ENCODE measurements at regions not wholly inside any gene's neighbourhood (a gene's known extent, or its start where the extent isn't known, plus 50 kb on each side); places are given as distances from the start of the nearest gene placed in this dataset.

DNA sequence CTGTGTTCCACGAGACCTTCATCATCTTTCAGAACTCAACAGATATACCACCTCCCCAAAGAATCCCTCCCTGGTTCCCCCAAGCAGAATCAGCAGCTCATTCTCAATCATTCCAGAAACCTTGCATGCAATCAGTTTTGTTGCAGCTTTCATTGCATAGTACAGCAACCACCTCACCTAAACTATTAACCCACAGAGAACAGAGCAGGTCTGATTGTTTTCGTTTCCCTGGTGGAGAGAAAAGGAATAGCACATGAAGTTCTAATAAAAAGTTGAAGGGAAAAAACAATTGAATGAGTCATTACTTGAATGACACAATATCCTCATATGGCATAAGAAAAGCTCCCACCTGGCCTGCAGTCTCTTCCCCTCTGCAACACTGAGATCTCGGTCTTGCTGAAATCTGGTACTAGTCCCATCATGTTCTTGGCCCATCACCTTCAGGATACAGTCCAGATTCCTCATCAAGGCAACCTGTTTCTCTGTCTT, 147.1 kb upstream of the GDF10 start:
- intact Hi-C loops (cut with DNase I; ENCODE audit: low total_unique reads) = no loop called here
- no peak for DNase-seq
- no peaks in the 10 kb centered on the region for H3K27me3 ChIP-seq
- H3K4me3 ChIP-seq = no peak overlapping the region
- H3K4me1 ChIP-seq = no peaks in the 10 kb centered on the region
- no peaks in the 10 kb centered on the region for H3K36me3 ChIP-seq
- no peak for TF ChIP-seq POLR2A (IDR thresholded peaks at IDR 0.05)
- no peak for TF ChIP-seq CTCF (IDR thresholded peaks at IDR 0.05)
- no peak overlapping the region for H3K27ac ChIP-seq
- peaks cover 0 to 5% of the 10 kb centered on the region in 2 donors for H3K9me3 ChIP-seq

DNA sequence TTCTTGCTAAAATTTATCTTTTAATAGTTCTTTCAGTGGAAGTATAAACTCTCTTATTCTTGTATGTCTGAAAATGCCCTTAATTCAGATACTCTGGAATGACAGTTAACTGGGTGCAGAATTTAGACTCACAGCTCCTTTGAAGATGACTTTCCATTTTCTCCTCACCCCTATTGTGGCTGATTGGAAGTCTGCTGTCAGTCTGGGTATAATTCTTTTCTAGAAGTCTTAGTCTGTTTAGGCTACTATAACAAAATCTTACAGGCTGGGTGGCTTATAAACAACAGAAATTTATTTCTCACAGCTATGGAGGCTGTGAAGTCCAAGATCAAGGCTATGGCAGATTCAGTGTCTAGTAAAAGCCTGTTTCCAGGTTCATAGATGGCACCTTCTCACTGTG, 145.2 kb upstream of the GDF10 start:
- Histone ChIP-seq H3K27ac (no peak overlapping the region), H3K9me3 (peaks cover 0 to 5% of the 10 kb centered on the region in 2 donors), H3K36me3 (no peaks in the 10 kb centered on the region), H3K4me3 (no peak overlapping the region), H3K27me3 (no peaks in the 10 kb centered on the region), H3K4me1 (no peaks in the 10 kb centered on the region)
- DNase-seq = no peak
- TF ChIP-seq POLR2A (IDR thresholded peaks at IDR 0.05) (no peak), CTCF (IDR thresholded peaks at IDR 0.05) (no peak)
- intact Hi-C loops (cut with DNase I; ENCODE audit: low total_unique reads) = no loop called here

DNA sequence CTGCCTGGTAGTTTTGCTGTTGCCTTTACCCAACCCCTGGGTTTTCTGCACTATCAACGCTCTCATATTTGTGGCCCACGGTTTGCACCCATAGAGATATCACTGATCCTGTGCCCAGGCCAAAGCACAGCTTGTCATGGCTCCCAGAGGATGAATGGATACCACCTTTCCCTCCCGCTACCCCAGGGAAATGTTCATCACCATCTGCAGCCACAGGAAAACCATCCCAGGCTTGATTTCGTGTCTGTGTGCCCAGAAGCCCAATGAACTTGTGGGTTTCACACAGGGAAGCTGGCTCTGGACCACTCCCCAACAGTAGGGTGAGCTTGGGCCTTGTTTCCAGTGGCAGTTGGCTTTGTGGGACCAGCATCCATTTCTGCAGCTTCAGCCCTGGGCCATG, 143.1 kb upstream of the GDF10 start:
- DNase-seq = no peak
- Histone ChIP-seq H3K4me3 (no peak overlapping the region), H3K27me3 (no peaks in the 10 kb centered on the region), H3K4me1 (peaks cover 0 to 8% of the 10 kb centered on the region in 2 donors), H3K9me3 (peaks cover 0 to 5% of the 10 kb centered on the region in 2 donors), H3K36me3 (no peaks in the 10 kb centered on the region), H3K27ac (no peak overlapping the region)
- intact Hi-C loops (cut with DNase I; ENCODE audit: low total_unique reads) = no loop called here
- TF ChIP-seq POLR2A (IDR thresholded peaks at IDR 0.05) (no peak), CTCF (IDR thresholded peaks at IDR 0.05) (no peak)

DNA sequence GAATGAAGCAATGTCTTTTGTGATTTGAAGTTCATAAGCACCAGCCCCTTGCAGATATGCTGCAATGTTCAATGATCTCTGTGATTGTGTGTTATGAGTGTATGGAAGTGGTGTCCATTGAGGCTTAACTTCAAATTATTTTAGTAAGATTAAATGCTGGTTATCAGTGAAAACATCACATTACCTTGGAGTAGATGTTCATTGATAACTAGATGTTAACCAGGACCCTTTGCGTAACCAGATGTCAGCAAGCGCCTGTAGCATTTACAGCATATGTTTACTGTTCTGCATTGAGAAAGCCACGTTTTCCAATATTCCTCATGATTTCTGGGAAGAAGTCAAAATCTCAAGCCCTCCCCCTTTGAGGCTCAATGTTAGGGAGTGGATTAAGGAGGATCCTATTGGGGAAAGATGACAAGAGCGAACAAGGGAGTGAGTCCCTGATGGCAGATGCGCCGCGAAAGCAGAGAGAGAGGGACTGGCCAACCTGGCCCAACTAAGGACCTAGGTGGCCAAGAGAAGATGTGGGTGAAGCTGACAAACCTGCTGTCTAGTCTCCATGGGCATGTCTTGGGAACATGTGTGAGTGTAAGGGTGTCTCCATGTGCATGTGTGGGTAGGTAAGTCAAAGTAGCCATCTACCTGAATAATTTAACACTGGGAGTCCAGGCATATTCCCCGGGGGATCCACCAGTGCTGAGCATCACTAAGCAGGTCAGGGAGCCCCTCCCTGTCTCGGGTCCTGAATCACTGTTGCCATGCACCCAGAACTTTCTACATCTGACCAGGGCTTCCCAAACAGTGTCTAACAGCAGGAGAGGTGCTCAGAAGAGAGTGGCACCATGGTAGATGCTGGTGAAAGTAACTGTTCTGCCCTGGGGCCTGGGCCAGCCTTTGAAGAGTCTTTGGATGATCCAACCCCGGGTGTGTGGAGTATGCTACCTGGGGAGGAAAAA, 141.6 kb upstream of the GDF10 start:
- intact Hi-C loops (cut with DNase I; ENCODE audit: low total_unique reads) = no loop called here
- no peak overlapping the region for H3K27ac ChIP-seq
- DNase-seq = no peak

More for the DNA sequence above, 141.6 kb upstream of the GDF10 start:
- peaks cover 0 to 5% of the 10 kb centered on the region in 2 donors for H3K9me3 ChIP-seq
- peaks cover 0 to 8% of the 10 kb centered on the region in 2 donors for H3K4me1 ChIP-seq
- no peak for TF ChIP-seq CTCF (IDR thresholded peaks at IDR 0.05)
- no peak for TF ChIP-seq POLR2A (IDR thresholded peaks at IDR 0.05)
- H3K4me3 ChIP-seq = no peak overlapping the region
- no peaks in the 10 kb centered on the region for H3K27me3 ChIP-seq
- H3K36me3 ChIP-seq = no peaks in the 10 kb centered on the region
